GM21717 (cell line): ENCODE measurements at regions not wholly inside any gene's neighbourhood (a gene's known extent, or its start where the extent isn't known, plus 50 kb on each side); places are given as distances from the start of the nearest gene placed in this dataset.
"Not testable (repeated sequence)": the region's sequence is repeated elsewhere in the genome, so short reads cannot be mapped to it uniquely, and the experiment has no call there.

ENCODE experiments used
- ATAC-seq: cut with Tn5 transposase; IDR thresholded peaks from one replicate; pipeline ENCODE4 v1.9.1; 2021; ENCODE audit warnings: mild to moderate bottlenecking, moderate library complexity; ENCODE audit not compliant: unreplicated experiment

- no peak for ATAC-seq
Observed at GRCh38 chr13:50376895-50377575, 361.8 kb downstream of the KCNRG start.

GRCh38 chr13:50377726-50378270 lies 362.6 kb downstream of the KCNRG start:
- ATAC-seq, result no peak

- no peak for ATAC-seq
Observed at GRCh38 chr13:50378509-50379044, 363.3 kb downstream of the KCNRG start.

- ATAC-seq, result no peak
Observed at GRCh38 chr13:50379584-50379983, 364.3 kb downstream of the KCNRG start.

- no peak for ATAC-seq
Observed at GRCh38 chr13:50380905-50381304, 365.7 kb downstream of the KCNRG start.

- ATAC-seq, result no peak
Observed at GRCh38 chr13:50382511-50382910, 367.3 kb downstream of the KCNRG start.

- ATAC-seq, result no peak
Observed at GRCh38 chr13:50382951-50383350, 367.7 kb downstream of the KCNRG start.

- ATAC-seq, result no peak
Observed at GRCh38 chr13:50384724-50385123, 369.5 kb downstream of the KCNRG start.

GRCh38 chr13:50386541-50387050 lies 371.4 kb downstream of the KCNRG start:
- ATAC-seq, result no peak

GRCh38 chr13:50387051-50387581 lies 371.9 kb downstream of the KCNRG start:
- ATAC-seq, result no peak

GRCh38 chr13:50388481-50388880 lies 373.2 kb downstream of the KCNRG start:
- ATAC-seq, result no peak

GRCh38 chr13:50389726-50390125 lies 374.5 kb downstream of the KCNRG start:
- ATAC-seq, result no peak

GRCh38 chr13:50390503-50391248 lies 375.4 kb downstream of the KCNRG start:
- no peak for ATAC-seq

- no peak for ATAC-seq
Observed at GRCh38 chr13:50392977-50393376, 377.7 kb downstream of the KCNRG start.

GRCh38 chr13:50393628-50394027 lies 378.4 kb downstream of the KCNRG start:
- ATAC-seq, result no peak

GRCh38 chr13:50396001-50396400 lies 380.8 kb downstream of the KCNRG start:
- ATAC-seq, result no peak

- not testable (repeated sequence) for ATAC-seq
Observed at GRCh38 chr13:50396618-50397017, 381.4 kb downstream of the KCNRG start.

GRCh38 chr13:50400035-50400726 lies 384.9 kb downstream of the KCNRG start:
- ATAC-seq, result no peak

- no peak for ATAC-seq
Observed at GRCh38 chr13:50401049-50401505, 385.8 kb downstream of the KCNRG start.

GRCh38 chr13:50401721-50402465 lies 386.6 kb downstream of the KCNRG start:
- ATAC-seq, result no peak
